Type B pancreatic cell (in vitro differentiated cells): ENCODE measurements at regions not wholly inside any gene's neighbourhood (a gene's known extent, or its start where the extent isn't known, plus 50 kb on each side); places are given as distances from the start of the nearest gene placed in this dataset.

Source experiments
- DNase-seq: peaks from one replicate; pipeline ENCODE4 v3.0.0; 2021; ENCODE audit warnings: mixed read lengths; ENCODE audit not compliant: unreplicated experiment; ENCODE audit errors: extremely low spot score
- H3K27ac Mint-ChIP-seq: 2 replicates; pipeline ENCODE4 v1.8.0; 2021; ENCODE audit warnings: mild to moderate bottlenecking, mixed read lengths
- H3K27me3 Mint-ChIP-seq: 2 replicates; pipeline ENCODE4 v1.8.0; 2021; ENCODE audit warnings: mixed read lengths
- H3K36me3 Mint-ChIP-seq: 2 replicates; pipeline ENCODE4 v1.8.0; 2021; ENCODE audit warnings: mixed read lengths
- H3K4me1 Mint-ChIP-seq: one replicate; pipeline ENCODE4 v1.8.0; 2021; ENCODE audit warnings: mixed read lengths; ENCODE audit not compliant: unreplicated experiment
- H3K4me3 Mint-ChIP-seq: 2 replicates; pipeline ENCODE4 v1.8.0; 2021; ENCODE audit warnings: mild to moderate bottlenecking, mixed read lengths
- H3K9me3 Mint-ChIP-seq: 2 replicates; pipeline ENCODE4 v1.8.0; 2021; ENCODE audit warnings: mixed read lengths
- TF ChIP-seq, protein P1 (sequence below): fragments of 200-600 bp; sonication (generic); conservative IDR thresholded peaks from 2 replicates; pipeline ENCODE4 v1.5.0; 2021; ENCODE audit warnings: antibody characterized with exemption, mild to moderate bottlenecking

DNA sequence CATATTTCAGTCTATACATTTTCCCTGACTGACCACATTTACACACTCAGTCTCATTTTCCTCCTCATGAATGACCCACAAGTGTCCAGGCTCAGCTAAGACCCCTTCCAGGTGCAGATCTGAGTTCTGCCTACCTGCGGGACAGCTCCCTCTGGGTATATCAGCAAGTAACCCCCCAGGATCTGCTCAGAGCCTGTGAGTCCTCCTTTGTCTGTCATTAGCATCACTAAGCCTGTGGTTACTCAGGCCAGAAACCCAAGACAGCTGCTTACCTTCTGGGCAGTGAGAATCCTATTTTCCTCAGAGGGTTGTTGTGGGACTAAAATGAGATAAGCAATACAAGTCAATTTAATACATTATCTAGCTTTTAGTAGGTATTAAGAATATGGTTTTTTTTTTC, 487.6 kb upstream of the BOD1L1 start:
- Mint-ChIP-seq H3K4me1 (no peaks in the 10 kb centered on the region), H3K36me3 (no peaks in the 10 kb centered on the region), H3K27me3 (no peaks in the 10 kb centered on the region), H3K9me3 (no peaks in the 10 kb centered on the region), H3K4me3 (no peak overlapping the region), H3K27ac (no peak overlapping the region)
- DNase-seq = no peak
- TF ChIP-seq, protein P1, sequence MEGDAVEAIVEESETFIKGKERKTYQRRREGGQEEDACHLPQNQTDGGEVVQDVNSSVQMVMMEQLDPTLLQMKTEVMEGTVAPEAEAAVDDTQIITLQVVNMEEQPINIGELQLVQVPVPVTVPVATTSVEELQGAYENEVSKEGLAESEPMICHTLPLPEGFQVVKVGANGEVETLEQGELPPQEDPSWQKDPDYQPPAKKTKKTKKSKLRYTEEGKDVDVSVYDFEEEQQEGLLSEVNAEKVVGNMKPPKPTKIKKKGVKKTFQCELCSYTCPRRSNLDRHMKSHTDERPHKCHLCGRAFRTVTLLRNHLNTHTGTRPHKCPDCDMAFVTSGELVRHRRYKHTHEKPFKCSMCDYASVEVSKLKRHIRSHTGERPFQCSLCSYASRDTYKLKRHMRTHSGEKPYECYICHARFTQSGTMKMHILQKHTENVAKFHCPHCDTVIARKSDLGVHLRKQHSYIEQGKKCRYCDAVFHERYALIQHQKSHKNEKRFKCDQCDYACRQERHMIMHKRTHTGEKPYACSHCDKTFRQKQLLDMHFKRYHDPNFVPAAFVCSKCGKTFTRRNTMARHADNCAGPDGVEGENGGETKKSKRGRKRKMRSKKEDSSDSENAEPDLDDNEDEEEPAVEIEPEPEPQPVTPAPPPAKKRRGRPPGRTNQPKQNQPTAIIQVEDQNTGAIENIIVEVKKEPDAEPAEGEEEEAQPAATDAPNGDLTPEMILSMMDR = no peak

DNA sequence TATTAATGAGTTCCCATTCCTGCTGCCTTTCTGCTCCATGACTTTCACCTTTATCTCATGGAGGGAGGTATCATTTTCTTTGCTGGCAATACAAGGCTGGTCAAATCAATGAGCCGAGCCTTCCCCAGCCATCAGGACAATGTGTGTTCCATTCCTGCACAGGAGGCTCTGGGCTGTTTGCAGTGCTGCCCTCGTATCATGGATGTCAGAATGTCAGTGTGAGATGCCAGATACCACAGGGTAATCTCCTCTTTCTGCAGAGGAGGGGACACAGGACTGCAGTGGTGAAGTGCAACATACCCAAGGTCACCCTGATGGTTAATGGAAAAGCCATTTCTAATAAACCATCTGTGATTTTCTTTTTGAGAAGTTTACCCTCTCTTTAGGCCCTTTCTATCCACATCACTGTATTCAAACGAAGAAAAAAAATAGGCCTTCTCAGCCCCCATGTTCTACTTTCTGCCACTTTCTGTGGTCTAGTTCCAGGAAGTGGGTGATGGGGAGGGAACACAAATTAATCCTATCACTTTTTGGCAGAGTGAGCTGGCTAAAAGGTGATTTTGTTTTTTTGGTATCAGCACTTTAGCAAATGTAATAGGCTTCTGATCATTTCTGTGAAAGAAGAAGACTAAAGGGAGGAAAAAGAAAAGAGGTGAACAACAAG, 490.2 kb upstream of the BOD1L1 start:
- Mint-ChIP-seq H3K9me3 (no peaks in the 10 kb centered on the region), H3K4me3 (no peak overlapping the region), H3K27ac (no peak overlapping the region), H3K27me3 (no peaks in the 10 kb centered on the region), H3K4me1 (no peaks in the 10 kb centered on the region), H3K36me3 (no peaks in the 10 kb centered on the region)
- no peak for DNase-seq
- TF ChIP-seq, protein P1 = no peak

DNA sequence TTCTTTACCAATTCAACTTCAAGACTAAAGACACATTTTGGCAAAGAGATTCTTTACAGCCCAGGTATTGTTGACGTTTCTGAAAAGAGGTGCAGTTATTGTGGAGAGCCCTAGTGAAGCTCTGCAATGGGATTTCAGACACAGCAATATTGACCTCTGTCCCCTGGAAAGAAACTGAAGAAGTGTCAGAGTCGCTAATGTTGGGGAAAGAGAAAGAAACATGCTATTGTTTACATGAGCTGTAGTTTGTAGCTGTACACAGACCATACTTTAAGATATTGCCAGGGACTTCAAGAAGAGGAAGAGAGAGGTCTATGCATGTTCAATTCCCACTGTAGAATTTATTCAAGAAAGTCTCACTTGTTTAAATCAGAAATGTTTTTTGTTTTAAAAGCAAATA, 497.3 kb upstream of the BOD1L1 start:
- TF ChIP-seq, protein P1 = no peak
- H3K36me3 Mint-ChIP-seq = no peaks in the 10 kb centered on the region
- no peak for DNase-seq
- no peak overlapping the region for H3K4me3 Mint-ChIP-seq
- no peaks in the 10 kb centered on the region for H3K4me1 Mint-ChIP-seq
- H3K27me3 Mint-ChIP-seq = no peaks in the 10 kb centered on the region
- H3K9me3 Mint-ChIP-seq = no peaks in the 10 kb centered on the region
- H3K27ac Mint-ChIP-seq = no peak overlapping the region

DNA sequence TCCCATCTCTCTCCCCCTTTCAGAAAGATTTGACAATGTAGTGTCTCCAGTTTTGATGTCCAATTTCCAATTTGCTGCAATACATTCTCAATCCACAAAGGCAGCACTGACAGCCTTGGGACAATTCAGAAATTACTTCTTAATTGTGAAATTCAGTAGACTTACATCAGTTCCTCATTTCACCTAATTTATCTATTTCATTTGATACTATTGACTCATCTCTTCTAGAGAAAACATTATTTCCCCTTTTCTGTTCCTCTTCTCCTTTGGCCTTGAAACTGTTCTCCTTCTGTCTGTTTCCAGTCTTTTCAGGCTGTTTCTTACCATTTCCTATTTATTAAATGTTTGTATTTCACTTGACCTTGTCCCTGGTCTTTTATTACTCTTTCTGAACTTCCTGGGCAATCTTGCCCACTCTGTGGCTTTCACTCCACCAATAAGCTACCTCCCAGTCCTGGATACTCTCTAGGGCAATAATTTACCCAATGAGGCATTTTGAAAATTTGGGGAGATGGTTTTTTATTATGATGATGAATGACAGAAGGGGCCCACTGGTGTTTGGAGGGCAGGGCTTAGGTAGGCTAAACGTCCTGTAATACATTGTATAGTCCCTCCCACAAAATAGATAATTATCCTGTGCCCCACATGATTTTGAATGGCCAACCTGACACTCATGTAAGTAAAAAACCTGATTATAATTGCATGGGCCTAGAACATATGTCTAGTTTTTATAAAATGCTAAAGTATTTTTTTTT, 498.0 kb upstream of the BOD1L1 start:
- H3K27me3 Mint-ChIP-seq = no peaks in the 10 kb centered on the region
- no peak overlapping the region for H3K4me3 Mint-ChIP-seq
- no peaks in the 10 kb centered on the region for H3K9me3 Mint-ChIP-seq
- TF ChIP-seq, protein P1 = no peak
- no peak for DNase-seq
- no peaks in the 10 kb centered on the region for H3K4me1 Mint-ChIP-seq
- H3K36me3 Mint-ChIP-seq = no peaks in the 10 kb centered on the region
- H3K27ac Mint-ChIP-seq = no peak overlapping the region

DNA sequence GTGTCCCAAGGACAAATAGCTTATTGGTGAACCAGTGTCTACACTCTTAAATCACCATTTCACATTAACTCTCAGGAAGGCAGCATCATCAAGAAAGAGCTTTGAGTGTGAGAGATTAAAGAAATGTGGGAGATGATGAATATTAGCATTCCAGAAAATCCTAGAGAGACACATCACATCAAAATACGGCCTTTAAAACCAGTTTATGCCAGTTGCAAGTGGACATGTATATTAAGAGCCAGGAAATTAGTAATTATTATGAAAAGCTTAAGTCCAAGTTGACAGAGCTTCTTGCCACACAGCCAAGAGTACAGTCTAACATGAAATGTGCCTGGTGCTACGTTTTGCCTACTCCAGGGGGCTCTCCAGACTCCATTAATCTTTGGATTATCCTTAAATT, 503.0 kb upstream of the BOD1L1 start:
- H3K4me1 Mint-ChIP-seq = no peaks in the 10 kb centered on the region
- no peaks in the 10 kb centered on the region for H3K36me3 Mint-ChIP-seq
- TF ChIP-seq, protein P1 = no peak
- H3K9me3 Mint-ChIP-seq = no peaks in the 10 kb centered on the region
- H3K4me3 Mint-ChIP-seq = no peak overlapping the region
- H3K27ac Mint-ChIP-seq = no peak overlapping the region
- no peak for DNase-seq
- H3K27me3 Mint-ChIP-seq = no peaks in the 10 kb centered on the region
